Testis (tissue), 2 donors: ENCODE measurements at regions not wholly inside any gene's neighbourhood (a gene's known extent, or its start where the extent isn't known, plus 50 kb on each side); places are given as distances from the start of the nearest gene placed in this dataset.

Source experiments
- DNase-seq: peaks from one replicate; pipeline ENCODE4 v3.0.0-alpha.2; 2019
- H3K27ac ChIP-seq, 2 donors: fragments of 200-600 bp; sonication (generic); one replicate each; pipeline ENCODE4 v1.5.1; 2019
- H3K27me3 ChIP-seq: fragments of 200-600 bp; sonication (generic); one replicate; pipeline ENCODE4 v1.5.1; 2019
- H3K36me3 ChIP-seq: fragments of 200-600 bp; sonication (generic); one replicate; pipeline ENCODE4 v1.5.1; 2017; ENCODE audit warnings: low read depth; ENCODE audit errors: missing control alignments
- H3K4me1 ChIP-seq: fragments of 200-600 bp; sonication (generic); one replicate; pipeline ENCODE4 v1.5.1; 2019
- H3K4me3 ChIP-seq, 2 donors: fragments of 200-600 bp; sonication (generic); one replicate each; pipeline ENCODE4 v1.5.1; 2017 to 2019
- H3K9me3 ChIP-seq: fragments of 200-600 bp; sonication (generic); one replicate; pipeline ENCODE4 v1.5.1; 2017
- POLR2A ChIP-seq: fragments of 450-650 bp; IDR thresholded peaks from one replicate; pipeline ENCODE4 v1.6.1; 2017; ENCODE audit warnings: antibody characterized with exemption, mild to moderate bottlenecking, moderate library complexity
- WGBS, 2 donors: methylation state at CpG; one replicate each; pipeline ENCODE4 v1.1.5; 2018; 5-methylcytosine and 5-hydroxymethylcytosine counted together
- intact Hi-C: fragments of 100-400 bp; cut with DNase I; formaldehyde crosslinking; loops from one replicate; pipeline ENCODE4 v1.15.1; 2023; ENCODE audit warnings: low total_unique reads
- TF ChIP-seq, protein P1 (sequence below), 3 experiments: fragments of 450-650 bp in 2 of 3; fragments of 200-600 bp in 1 of 3; sonication (generic) in 1 of 3; IDR thresholded peaks; one replicate each; pipeline ENCODE4 v1.5.1; 2016 to 2019; ENCODE audit warnings: antibody characterized with exemption in 3 of 3, mild to moderate bottlenecking in 2 of 3, moderate library complexity in 1 of 3

DNA sequence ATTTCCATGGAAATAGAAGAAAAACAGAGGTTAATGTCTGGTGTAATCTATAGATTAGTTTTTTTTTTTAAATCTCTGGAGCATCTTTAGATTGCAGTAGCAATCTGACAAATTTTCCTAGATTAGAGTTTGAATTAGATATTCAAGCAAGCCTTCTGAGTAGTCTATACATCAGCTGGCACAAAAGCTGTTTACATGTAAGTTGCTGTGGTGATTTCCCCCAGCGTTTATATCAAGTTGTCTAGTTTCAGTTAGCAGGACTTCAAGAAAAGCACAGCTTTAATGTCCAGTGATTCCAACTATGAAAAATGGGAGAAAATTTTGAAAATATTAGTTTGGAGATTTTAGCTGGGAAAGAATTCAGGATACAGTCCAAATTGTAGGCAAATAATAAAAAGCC lies 605.0 kb upstream of the USP15 start:
- no peaks in the 10 kb centered on the region for H3K36me3 ChIP-seq

DNA sequence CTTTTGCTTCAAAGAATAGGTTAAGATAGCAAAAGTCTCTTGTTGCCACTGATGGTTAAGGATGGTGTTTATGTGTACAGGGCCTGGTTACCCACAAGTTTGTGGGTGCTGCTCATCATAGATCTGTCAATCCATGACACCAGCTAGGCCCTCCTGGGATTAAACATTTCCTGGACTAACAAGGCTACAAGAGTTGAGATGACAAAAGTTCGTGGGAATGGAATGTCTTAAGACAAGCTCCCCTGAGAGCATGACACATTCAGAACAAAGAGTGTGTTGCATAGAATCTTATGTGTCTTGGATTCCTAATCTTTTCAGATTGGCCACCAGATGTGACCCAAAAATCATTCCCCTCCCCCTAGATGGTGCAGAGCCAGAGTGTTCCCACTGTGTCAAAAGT lies 592.5 kb upstream of the USP15 start:
- no peaks in the 10 kb centered on the region for H3K4me1 ChIP-seq
- no peak overlapping the region for H3K4me3 ChIP-seq
- no peak for DNase-seq
- no peak for TF ChIP-seq POLR2A
- H3K27ac ChIP-seq, result no peak overlapping the region
- no peaks in the 10 kb centered on the region for H3K27me3 ChIP-seq
- no peaks in the 10 kb centered on the region for H3K36me3 ChIP-seq
- WGBS, 2 donors, result 43 to 64% methylated on average over 1 of the region's 1 CpG
- intact Hi-C loops, result no loop called here
- no peaks in the 10 kb centered on the region for H3K9me3 ChIP-seq

More for the DNA sequence above, 605.0 kb upstream of the USP15 start:
- WGBS, 2 donors, result 44 to 58% methylated on average over 1 of the region's 1 CpG
- H3K4me1 ChIP-seq, result no peaks in the 10 kb centered on the region
- intact Hi-C loops, result no loop called here
- DNase-seq, result no peak
- TF ChIP-seq, protein P1, sequence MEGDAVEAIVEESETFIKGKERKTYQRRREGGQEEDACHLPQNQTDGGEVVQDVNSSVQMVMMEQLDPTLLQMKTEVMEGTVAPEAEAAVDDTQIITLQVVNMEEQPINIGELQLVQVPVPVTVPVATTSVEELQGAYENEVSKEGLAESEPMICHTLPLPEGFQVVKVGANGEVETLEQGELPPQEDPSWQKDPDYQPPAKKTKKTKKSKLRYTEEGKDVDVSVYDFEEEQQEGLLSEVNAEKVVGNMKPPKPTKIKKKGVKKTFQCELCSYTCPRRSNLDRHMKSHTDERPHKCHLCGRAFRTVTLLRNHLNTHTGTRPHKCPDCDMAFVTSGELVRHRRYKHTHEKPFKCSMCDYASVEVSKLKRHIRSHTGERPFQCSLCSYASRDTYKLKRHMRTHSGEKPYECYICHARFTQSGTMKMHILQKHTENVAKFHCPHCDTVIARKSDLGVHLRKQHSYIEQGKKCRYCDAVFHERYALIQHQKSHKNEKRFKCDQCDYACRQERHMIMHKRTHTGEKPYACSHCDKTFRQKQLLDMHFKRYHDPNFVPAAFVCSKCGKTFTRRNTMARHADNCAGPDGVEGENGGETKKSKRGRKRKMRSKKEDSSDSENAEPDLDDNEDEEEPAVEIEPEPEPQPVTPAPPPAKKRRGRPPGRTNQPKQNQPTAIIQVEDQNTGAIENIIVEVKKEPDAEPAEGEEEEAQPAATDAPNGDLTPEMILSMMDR (IDR thresholded peaks at IDR 0.05), result no peak
- TF ChIP-seq POLR2A, result no peak
- no peak overlapping the region for H3K4me3 ChIP-seq
- H3K27ac ChIP-seq, result no peak overlapping the region
- H3K27me3 ChIP-seq, result no peaks in the 10 kb centered on the region
- no peaks in the 10 kb centered on the region for H3K9me3 ChIP-seq

DNA sequence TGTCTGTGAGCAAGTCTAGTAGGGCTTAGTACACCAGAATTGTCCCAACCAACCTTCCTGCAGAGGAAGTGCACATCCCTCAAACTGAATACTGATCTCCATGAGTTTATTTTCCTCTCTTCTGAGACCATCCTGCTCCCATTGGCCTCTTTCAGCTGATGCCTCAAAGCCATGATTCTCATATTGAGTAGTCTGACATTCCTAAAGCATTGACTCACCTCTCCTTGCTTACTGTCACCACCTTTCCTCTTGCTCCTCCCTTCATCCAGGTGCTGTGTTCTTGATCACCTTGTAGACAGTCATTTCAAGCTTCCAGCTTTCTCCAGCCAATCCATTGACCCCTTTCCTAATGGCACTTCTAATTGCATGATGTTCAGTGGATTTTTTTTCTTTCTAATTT lies 583.7 kb upstream of the USP15 start:
- Histone ChIP-seq H3K4me1 (no peaks in the 10 kb centered on the region), H3K4me3 (no peak overlapping the region)

GRCh38 chr12:61687407-61687806 lies 572.8 kb upstream of the USP15 start:
- TF ChIP-seq POLR2A, result no peak
- Histone ChIP-seq H3K4me3 (no peak overlapping the region), H3K27ac (no peak overlapping the region), H3K4me1 (no peaks in the 10 kb centered on the region), H3K9me3 (no peaks in the 10 kb centered on the region), H3K27me3 (no peaks in the 10 kb centered on the region), H3K36me3 (no peaks in the 10 kb centered on the region)
- 57 to 64% methylated on average over 5 of the region's 5 CpGs for WGBS, 2 donors
- DNase-seq, result no peak
- intact Hi-C loops, result no loop called here

More for the DNA sequence above, 583.7 kb upstream of the USP15 start:
- Histone ChIP-seq H3K36me3 (no peaks in the 10 kb centered on the region), H3K27me3 (no peaks in the 10 kb centered on the region), H3K27ac (no peak overlapping the region), H3K9me3 (no peaks in the 10 kb centered on the region)
- intact Hi-C loops, result no loop called here
- no peak for DNase-seq
- no peak for TF ChIP-seq POLR2A
- TF ChIP-seq, protein P1 (IDR thresholded peaks at IDR 0.05), result no peak

DNA sequence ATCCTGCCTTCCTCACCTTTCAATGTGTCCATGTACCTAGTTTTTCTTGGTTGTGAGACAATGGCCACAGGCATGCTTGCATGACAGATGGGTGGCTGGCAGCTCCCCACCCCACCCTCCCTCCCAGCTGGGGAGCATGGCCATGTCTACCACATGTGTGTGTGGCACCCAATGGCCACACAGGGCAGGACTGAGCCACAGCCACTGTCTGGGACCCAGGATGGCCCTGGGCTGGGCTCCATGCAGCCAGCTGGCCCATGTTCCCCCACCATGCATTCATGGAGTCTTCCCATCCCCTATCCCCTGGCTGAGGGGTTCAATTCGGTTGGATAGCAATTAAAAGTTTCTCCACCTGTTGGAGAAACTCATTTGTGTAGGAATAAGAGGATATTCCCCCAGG lies 566.0 kb upstream of the USP15 start:
- no peak for TF ChIP-seq POLR2A
- TF ChIP-seq, protein P1 (IDR thresholded peaks at IDR 0.05), result no peak
- Histone ChIP-seq H3K27me3 (no peaks in the 10 kb centered on the region), H3K4me1 (no peaks in the 10 kb centered on the region), H3K27ac (no peak overlapping the region), H3K4me3 (no peak overlapping the region), H3K36me3 (no peaks in the 10 kb centered on the region), H3K9me3 (no peaks in the 10 kb centered on the region)
- WGBS, 2 donors, result 50 to 85% methylated on average over 1 of the region's 1 CpG
- DNase-seq, result no peak
- intact Hi-C loops, result no loop called here

DNA sequence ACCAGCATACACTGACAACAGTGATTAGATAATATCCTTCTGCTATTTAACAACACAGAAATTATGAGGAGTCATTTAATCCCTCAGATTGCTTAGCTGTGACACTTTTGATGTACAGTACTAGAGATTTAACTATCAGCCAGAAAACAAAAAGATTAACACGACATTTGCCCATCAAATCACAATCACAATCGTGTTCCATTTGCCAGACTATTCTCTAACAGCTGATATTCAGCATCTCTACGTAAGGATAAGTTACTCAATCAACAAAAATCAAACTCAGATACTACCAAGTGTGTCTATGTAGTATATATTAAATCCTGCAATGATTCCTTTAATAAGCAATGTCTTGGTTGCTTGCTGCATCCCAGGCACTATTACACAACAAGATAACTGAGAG lies 558.7 kb upstream of the USP15 start:
- H3K4me3 ChIP-seq, result no peak overlapping the region
- no peak for TF ChIP-seq POLR2A
- TF ChIP-seq, protein P1 (IDR thresholded peaks at IDR 0.05), result no peak
- no peaks in the 10 kb centered on the region for H3K36me3 ChIP-seq
- H3K27me3 ChIP-seq, result no peaks in the 10 kb centered on the region
- DNase-seq, result no peak
- WGBS, 2 donors, result 70 to 73% methylated on average over 3 of the region's 3 CpGs
- no peak overlapping the region for H3K27ac ChIP-seq
- intact Hi-C loops, result no loop called here
- no peaks in the 10 kb centered on the region for H3K9me3 ChIP-seq
- H3K4me1 ChIP-seq, result no peaks in the 10 kb centered on the region
